HCT116 (cell line): ENCODE measurements at regions not wholly inside any gene's neighbourhood (a gene's known extent, or its start where the extent isn't known, plus 50 kb on each side); places are given as distances from the start of the nearest gene placed in this dataset.

Source experiments
- ATAC-seq: fragments of 200-7000 bp; cut with Tn5 transposase; 2 replicates; pipeline ENCODE4 v1.9.1; 2020; ENCODE audit warnings: mild to moderate bottlenecking, moderate library complexity
- BruUV-seq: library from RNA; stranded (reverse); fragments of 400-500 nt; replicated peaks from 2 replicates; lab custom pipeline; 2021; lab: Mats Ljungman, UMichigan
- CTCF ChIA-PET: fragments of 300-600 bp; sonication (Branson Sonifier 250); formaldehyde crosslinking; loops from one replicate; lab custom pipeline; 2021; ENCODE audit warnings: antibody characterized with exemption; lab: Charles Lee
- POLR2A ChIA-PET: fragments of 300-600, 350-600 bp; sonication (Branson Sonifier 250); formaldehyde crosslinking; loops from one replicate; lab custom pipeline; 2021; ENCODE audit warnings: antibody characterized with exemption; lab: Charles Lee
- RAD21 ChIA-PET, 2 experiments: fragments of 300-600 bp; sonication (Branson Sonifier 250); formaldehyde crosslinking; loops; one replicate each; lab custom pipeline; 2023; ENCODE audit warnings: low total read pairs in 2 of 2; ENCODE audit not compliant: uncharacterized antibody in 2 of 2, unreplicated experiment in 2 of 2, low non-redundant PET in 1 of 2; lab: Charles Lee
- DNase-seq: peaks from one replicate; pipeline ENCODE4 v3.0.0-alpha.2; 2010; ENCODE audit warnings: low read depth, low spot score
- H2AFZ ChIP-seq: fragments of 200-600 bp; shearing (Covaris generic), sonication (generic); 2 replicates; pipeline ENCODE4 v1.6.1; 2017; ENCODE audit warnings: low read depth, mixed run types, mixed read lengths, antibody characterized with exemption, low read length; ENCODE audit not compliant: poor library complexity, severe bottlenecking
- H3K27ac ChIP-seq: 2 replicates; pipeline ENCODE4 v1.5.1; 2012; ENCODE audit warnings: low read depth, low read length
- H3K27me3 ChIP-seq: fragments of 200-600 bp; sonication (generic); 2 replicates; pipeline ENCODE4 v1.6.1; 2016; ENCODE audit warnings: mixed run types, low read length, mixed read lengths; ENCODE audit not compliant: insufficient read depth
- H3K36me3 ChIP-seq, 2 experiments: fragments of 200-500 bp in 1 of 2; fragments of 200-600 bp in 1 of 2; sonication (Bioruptor generic) in 1 of 2; sonication (generic) in 1 of 2; 2 replicates each; pipeline versions ENCODE4 v1.5.1 to v1.6.1; 2014 to 2016; ENCODE audit warnings: low read length in 2 of 2, inconsistent platforms in 1 of 2, mixed read lengths in 1 of 2, mixed run types in 1 of 2; ENCODE audit not compliant: insufficient read depth in 2 of 2, control insufficient read depth in 1 of 2
- H3K4me1 ChIP-seq, 2 experiments: fragments of 200-600 bp in 1 of 2; sonication (generic) in 1 of 2; 2 replicates each; pipeline versions ENCODE4 v1.5.1 to v1.6.1; 2012 to 2017; ENCODE audit warnings: low read length in 2 of 2, inconsistent platforms in 1 of 2, mild to moderate bottlenecking in 1 of 2, mixed read lengths in 1 of 2, mixed run types in 1 of 2, moderate library complexity in 1 of 2; ENCODE audit not compliant: insufficient read depth in 2 of 2, control insufficient read depth in 1 of 2
- H3K4me2 ChIP-seq: fragments of 200-600 bp; sonication (generic); 2 replicates; pipeline ENCODE4 v1.6.1; 2017; ENCODE audit warnings: mixed run types, low read length, mixed read lengths
- H3K4me3 ChIP-seq, 2 experiments: fragments of 200-600 bp in 1 of 2; sonication (generic) in 1 of 2; replicated peaks in 1 of 2; 2 replicates each; pipeline ENCODE4 v1.5.1; 2011 to 2016; ENCODE audit warnings: low read length in 2 of 2, control low read depth in 1 of 2, low read depth in 1 of 2, mild to moderate bottlenecking in 1 of 2, mixed read lengths in 1 of 2, mixed run types in 1 of 2
- H3K79me2 ChIP-seq: fragments of 200-600 bp; sonication (generic); 2 replicates; pipeline ENCODE4 v1.6.1; 2017; ENCODE audit warnings: mild to moderate bottlenecking, mixed run types, low read length, moderate library complexity, mixed read lengths; ENCODE audit not compliant: insufficient read depth
- H3K9ac ChIP-seq: fragments of 200-600 bp; sonication (generic); 2 replicates; pipeline ENCODE4 v1.6.1; 2016; ENCODE audit warnings: low read length, mixed read lengths
- H3K9me2 ChIP-seq: fragments of 200-600 bp; sonication (generic), shearing (Covaris generic); 2 replicates; pipeline ENCODE4 v1.6.1; 2017; ENCODE audit warnings: mixed run types, mild to moderate bottlenecking, moderate library complexity; ENCODE audit not compliant: insufficient read depth
- H3K9me3 ChIP-seq, 2 experiments: fragments of 200-500 bp in 1 of 2; fragments of 200-600 bp in 1 of 2; sonication (Bioruptor generic) in 1 of 2; sonication (generic) in 1 of 2; 2 replicates each; pipeline ENCODE4 v1.6.1; 2014 to 2017; ENCODE audit warnings: low read length in 2 of 2, mixed read lengths in 2 of 2, inconsistent platforms in 1 of 2, low read depth in 1 of 2, mild to moderate bottlenecking in 1 of 2, mixed run types in 1 of 2, moderate library complexity in 1 of 2; ENCODE audit not compliant: control insufficient read depth in 1 of 2, insufficient read depth in 1 of 2
- H4K20me1 ChIP-seq: fragments of 200-600 bp; sonication (generic), shearing (Covaris generic); 2 replicates; pipeline ENCODE4 v1.6.1; 2017; ENCODE audit warnings: mixed run types, mild to moderate bottlenecking, moderate library complexity; ENCODE audit not compliant: insufficient read depth
- CEBPB ChIP-seq: IDR thresholded peaks from 2 replicates; pipeline ENCODE4 v1.6.1; 2012; ENCODE audit warnings: low read depth
- EZH2 ChIP-seq: fragments of 200-600 bp; sonication (generic); IDR thresholded peaks from 2 replicates; pipeline ENCODE4 v1.6.1; 2017; ENCODE audit warnings: antibody characterized with exemption, mixed run types
- EZH2phosphoT487 ChIP-seq: fragments of 200-600 bp; IDR thresholded peaks from 2 replicates; pipeline ENCODE4 v1.6.1; 2018; ENCODE audit warnings: antibody characterized with exemption, borderline replicate concordance
- SP1 ChIP-seq: IDR thresholded peaks from 2 replicates; pipeline ENCODE4 v1.6.1; 2012; ENCODE audit warnings: low read depth
- TCF7L2 ChIP-seq: IDR thresholded peaks from 2 replicates; pipeline ENCODE4 v1.7.0; 2011; ENCODE audit warnings: borderline replicate concordance, inconsistent platforms; ENCODE audit not compliant: insufficient read depth, insufficient read length; ENCODE audit errors: extremely low read depth
- YY1 ChIP-seq: IDR thresholded peaks from 2 replicates; pipeline ENCODE4 v1.6.1; 2011; ENCODE audit warnings: low read length, low read depth, moderate library complexity, mild to moderate bottlenecking; ENCODE audit not compliant: insufficient replicate concordance; ENCODE audit errors: extremely low read depth
- ZNF274 ChIP-seq: fragments of 200-500 bp; sonication (Bioruptor generic); IDR thresholded peaks from 2 replicates; pipeline ENCODE4 v1.6.1; 2014; ENCODE audit warnings: mild to moderate bottlenecking, low read depth, low read length, inconsistent platforms
- intact Hi-C: fragments of 100-400 bp; cut with micrococcal nuclease; formaldehyde crosslinking; loops from 2 replicates; pipeline ENCODE4 v1.10.0; 2022
- TF ChIP-seq, protein P1 (sequence below): IDR thresholded peaks from 2 replicates; pipeline ENCODE4 v1.6.1; 2012; ENCODE audit warnings: low read depth
- TF ChIP-seq, protein P2 (sequence below): IDR thresholded peaks from 2 replicates; pipeline ENCODE4 v1.6.1; 2012
- TF ChIP-seq, protein P3 (sequence below), 3 experiments: fragments of 200-600 bp in 1 of 3; sonication (generic) in 1 of 3; IDR thresholded peaks in 2 of 3; conservative IDR thresholded peaks in 1 of 3; 2 replicates each; pipeline ENCODE4 v1.5.1; 2012 to 2017; ENCODE audit warnings: low read depth in 2 of 3, low read length in 2 of 3, antibody characterized with exemption in 1 of 3, borderline replicate concordance in 1 of 3, control low read depth in 1 of 3, mild to moderate bottlenecking in 1 of 3, mixed read lengths in 1 of 3, mixed run types in 1 of 3, moderate library complexity in 1 of 3; ENCODE audit not compliant: insufficient read depth in 1 of 3

- TF ChIP-seq, protein P1, sequence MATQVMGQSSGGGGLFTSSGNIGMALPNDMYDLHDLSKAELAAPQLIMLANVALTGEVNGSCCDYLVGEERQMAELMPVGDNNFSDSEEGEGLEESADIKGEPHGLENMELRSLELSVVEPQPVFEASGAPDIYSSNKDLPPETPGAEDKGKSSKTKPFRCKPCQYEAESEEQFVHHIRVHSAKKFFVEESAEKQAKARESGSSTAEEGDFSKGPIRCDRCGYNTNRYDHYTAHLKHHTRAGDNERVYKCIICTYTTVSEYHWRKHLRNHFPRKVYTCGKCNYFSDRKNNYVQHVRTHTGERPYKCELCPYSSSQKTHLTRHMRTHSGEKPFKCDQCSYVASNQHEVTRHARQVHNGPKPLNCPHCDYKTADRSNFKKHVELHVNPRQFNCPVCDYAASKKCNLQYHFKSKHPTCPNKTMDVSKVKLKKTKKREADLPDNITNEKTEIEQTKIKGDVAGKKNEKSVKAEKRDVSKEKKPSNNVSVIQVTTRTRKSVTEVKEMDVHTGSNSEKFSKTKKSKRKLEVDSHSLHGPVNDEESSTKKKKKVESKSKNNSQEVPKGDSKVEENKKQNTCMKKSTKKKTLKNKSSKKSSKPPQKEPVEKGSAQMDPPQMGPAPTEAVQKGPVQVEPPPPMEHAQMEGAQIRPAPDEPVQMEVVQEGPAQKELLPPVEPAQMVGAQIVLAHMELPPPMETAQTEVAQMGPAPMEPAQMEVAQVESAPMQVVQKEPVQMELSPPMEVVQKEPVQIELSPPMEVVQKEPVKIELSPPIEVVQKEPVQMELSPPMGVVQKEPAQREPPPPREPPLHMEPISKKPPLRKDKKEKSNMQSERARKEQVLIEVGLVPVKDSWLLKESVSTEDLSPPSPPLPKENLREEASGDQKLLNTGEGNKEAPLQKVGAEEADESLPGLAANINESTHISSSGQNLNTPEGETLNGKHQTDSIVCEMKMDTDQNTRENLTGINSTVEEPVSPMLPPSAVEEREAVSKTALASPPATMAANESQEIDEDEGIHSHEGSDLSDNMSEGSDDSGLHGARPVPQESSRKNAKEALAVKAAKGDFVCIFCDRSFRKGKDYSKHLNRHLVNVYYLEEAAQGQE = no peak
- TF ChIP-seq YY1 (no peak), EZH2 (no peak), TCF7L2 (no peak), ZNF274 (no peak), SP1 (no peak), EZH2phosphoT487 (no peak)
These were observed 178.0 kb downstream of the RPAP3 start (continued) for GRCh38 chr12:47527816-47528215.

- no peak for ATAC-seq
- H3K27me3 ChIP-seq = no peaks in the 10 kb centered on the region
- CTCF ChIA-PET = no interaction called here
- no peaks in the 10 kb centered on the region; a peak in 2 of 4 replicates for H3K9me3 ChIP-seq
- no peaks in the 10 kb centered on the region for H3K9me2 ChIP-seq
- H3K27ac ChIP-seq = no peak overlapping the region
- no peak overlapping the region for H3K4me3 ChIP-seq
- H3K9ac ChIP-seq = no peak overlapping the region
- RAD21 ChIA-PET = no interaction called here
- no peaks in the 10 kb centered on the region for H3K36me3 ChIP-seq
- H3K4me1 ChIP-seq = no peaks in the 10 kb centered on the region
- TF ChIP-seq, protein P1 = no peak
- TF ChIP-seq ZNF274 (no peak), CEBPB (no peak), YY1 (no peak), EZH2 (no peak), TCF7L2 (no peak)
- TF ChIP-seq, protein P2, sequence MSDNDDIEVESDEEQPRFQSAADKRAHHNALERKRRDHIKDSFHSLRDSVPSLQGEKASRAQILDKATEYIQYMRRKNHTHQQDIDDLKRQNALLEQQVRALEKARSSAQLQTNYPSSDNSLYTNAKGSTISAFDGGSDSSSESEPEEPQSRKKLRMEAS = no peak
- TF ChIP-seq, protein P3, sequence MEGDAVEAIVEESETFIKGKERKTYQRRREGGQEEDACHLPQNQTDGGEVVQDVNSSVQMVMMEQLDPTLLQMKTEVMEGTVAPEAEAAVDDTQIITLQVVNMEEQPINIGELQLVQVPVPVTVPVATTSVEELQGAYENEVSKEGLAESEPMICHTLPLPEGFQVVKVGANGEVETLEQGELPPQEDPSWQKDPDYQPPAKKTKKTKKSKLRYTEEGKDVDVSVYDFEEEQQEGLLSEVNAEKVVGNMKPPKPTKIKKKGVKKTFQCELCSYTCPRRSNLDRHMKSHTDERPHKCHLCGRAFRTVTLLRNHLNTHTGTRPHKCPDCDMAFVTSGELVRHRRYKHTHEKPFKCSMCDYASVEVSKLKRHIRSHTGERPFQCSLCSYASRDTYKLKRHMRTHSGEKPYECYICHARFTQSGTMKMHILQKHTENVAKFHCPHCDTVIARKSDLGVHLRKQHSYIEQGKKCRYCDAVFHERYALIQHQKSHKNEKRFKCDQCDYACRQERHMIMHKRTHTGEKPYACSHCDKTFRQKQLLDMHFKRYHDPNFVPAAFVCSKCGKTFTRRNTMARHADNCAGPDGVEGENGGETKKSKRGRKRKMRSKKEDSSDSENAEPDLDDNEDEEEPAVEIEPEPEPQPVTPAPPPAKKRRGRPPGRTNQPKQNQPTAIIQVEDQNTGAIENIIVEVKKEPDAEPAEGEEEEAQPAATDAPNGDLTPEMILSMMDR (IDR thresholded peaks at IDR 0.05 in 2 of 3, conservative IDR thresholded peaks at IDR 0.05 in 1 of 3; ENCODE audit: borderline replicate concordance in 1 of 3, insufficient read depth in 1 of 3, low read depth in 2 of 3, low read length in 2 of 3) = no peak
- TF ChIP-seq, all 23 proteins: peak for 0
- H3K4me2 ChIP-seq = no peak overlapping the region
- no peak for DNase-seq
- no peaks in the 10 kb centered on the region for H4K20me1 ChIP-seq
- no peaks in the 10 kb centered on the region for H3K79me2 ChIP-seq
- H2AFZ ChIP-seq = no peak overlapping the region
- no TSS peak for BruUV-seq
- POLR2A ChIA-PET = no interaction called here
- intact Hi-C loops = no loop called here
These were observed 185.8 kb downstream of the RPAP3 start for GRCh38 chr12:47520029-47520428.
